ENCODE measurements at regions not wholly inside any gene's neighbourhood (a gene's known extent, or its start where the extent isn't known, plus 50 kb on each side); places are given as distances from the start of the nearest gene placed in this dataset.

GRCh38 chr6:147904416-147904815, 395.9 kb downstream of the SAMD5 start:
- TF ChIP-seq, protein P1, sequence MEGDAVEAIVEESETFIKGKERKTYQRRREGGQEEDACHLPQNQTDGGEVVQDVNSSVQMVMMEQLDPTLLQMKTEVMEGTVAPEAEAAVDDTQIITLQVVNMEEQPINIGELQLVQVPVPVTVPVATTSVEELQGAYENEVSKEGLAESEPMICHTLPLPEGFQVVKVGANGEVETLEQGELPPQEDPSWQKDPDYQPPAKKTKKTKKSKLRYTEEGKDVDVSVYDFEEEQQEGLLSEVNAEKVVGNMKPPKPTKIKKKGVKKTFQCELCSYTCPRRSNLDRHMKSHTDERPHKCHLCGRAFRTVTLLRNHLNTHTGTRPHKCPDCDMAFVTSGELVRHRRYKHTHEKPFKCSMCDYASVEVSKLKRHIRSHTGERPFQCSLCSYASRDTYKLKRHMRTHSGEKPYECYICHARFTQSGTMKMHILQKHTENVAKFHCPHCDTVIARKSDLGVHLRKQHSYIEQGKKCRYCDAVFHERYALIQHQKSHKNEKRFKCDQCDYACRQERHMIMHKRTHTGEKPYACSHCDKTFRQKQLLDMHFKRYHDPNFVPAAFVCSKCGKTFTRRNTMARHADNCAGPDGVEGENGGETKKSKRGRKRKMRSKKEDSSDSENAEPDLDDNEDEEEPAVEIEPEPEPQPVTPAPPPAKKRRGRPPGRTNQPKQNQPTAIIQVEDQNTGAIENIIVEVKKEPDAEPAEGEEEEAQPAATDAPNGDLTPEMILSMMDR (IDR thresholded peaks at IDR 0.05; ENCODE audit: low read depth, low read length), result no peak
- no peak for TF ChIP-seq MYC (IDR thresholded peaks at IDR 0.05; ENCODE audit: low read depth, low read length)
